Smooth muscle cell (in vitro differentiated cells): ENCODE measurements at regions not wholly inside any gene's neighbourhood (a gene's known extent, or its start where the extent isn't known, plus 50 kb on each side); places are given as distances from the start of the nearest gene placed in this dataset.
A peak's percentile ranks its signal among the peaks of the same experiment; 100 is the strongest.

Experiments
- DNase-seq: peaks from one replicate; lab custom pipeline; 2025; ENCODE audit not compliant: unreplicated experiment; lab: John Stamatoyannopoulos, UW
- H2AFZ ChIP-seq: fragments of 200-600 bp; sonication (generic); 2 replicates; pipeline ENCODE4 v1.6.0; 2016; ENCODE audit warnings: antibody characterized with exemption, low read depth, mild to moderate bottlenecking
- H3F3A ChIP-seq: fragments of 200-600 bp; sonication (generic); 2 replicates; pipeline ENCODE4 v1.6.0; 2017; ENCODE audit warnings: antibody characterized with exemption, low read depth
- H3K27ac ChIP-seq: fragments of 200-600 bp; sonication (generic); 2 replicates; pipeline ENCODE4 v1.5.1; 2016; ENCODE audit warnings: low read depth, mild to moderate bottlenecking
- H3K27me3 ChIP-seq: fragments of 200-600 bp; sonication (generic); 2 replicates; pipeline ENCODE4 v1.6.1; 2016; ENCODE audit warnings: low read depth, mild to moderate bottlenecking
- H3K36me3 ChIP-seq: fragments of 200-600 bp; sonication (generic); 2 replicates; pipeline ENCODE4 v1.5.1; 2016; ENCODE audit warnings: low read depth
- H3K4me1 ChIP-seq: fragments of 200-600 bp; sonication (generic); 2 replicates; pipeline ENCODE4 v1.5.1; 2016; ENCODE audit warnings: low read depth
- H3K4me2 ChIP-seq: fragments of 200-600 bp; sonication (generic); 2 replicates; pipeline ENCODE4 v1.6.0; 2016; ENCODE audit warnings: mild to moderate bottlenecking
- H3K4me3 ChIP-seq: fragments of 200-600 bp; sonication (generic); 2 replicates; pipeline ENCODE4 v1.5.1; 2016; ENCODE audit warnings: mild to moderate bottlenecking
- H3K79me2 ChIP-seq: fragments of 200-600 bp; sonication (generic); 2 replicates; pipeline ENCODE4 v1.6.0; 2016; ENCODE audit warnings: low read depth, mild to moderate bottlenecking
- H3K9ac ChIP-seq: fragments of 200-600 bp; sonication (generic); 2 replicates; pipeline ENCODE4 v1.6.0; 2016; ENCODE audit warnings: low read depth
- H3K9me3 ChIP-seq: fragments of 200-600 bp; sonication (generic); replicated peaks from 2 replicates; pipeline ENCODE4 v1.5.1; 2016; ENCODE audit warnings: low read depth
- H4K20me1 ChIP-seq: fragments of 200-600 bp; sonication (generic); 2 replicates; pipeline ENCODE4 v1.6.0; 2016; ENCODE audit warnings: low read depth
- WGBS: methylation state at CpG from one replicate; pipeline ENCODE4 v1.1.7; 2016; ENCODE audit warnings: low lambda C conversion rate; 5-methylcytosine and 5-hydroxymethylcytosine counted together
- TF ChIP-seq, protein P1 (sequence below): fragments of 200-600 bp; sonication (generic); IDR thresholded peaks from 2 replicates; pipeline ENCODE4 v1.5.1; 2017; ENCODE audit warnings: borderline replicate concordance, mild to moderate bottlenecking, antibody characterized with exemption; ENCODE audit not compliant: insufficient read depth, poor library complexity, severe bottlenecking

DNA sequence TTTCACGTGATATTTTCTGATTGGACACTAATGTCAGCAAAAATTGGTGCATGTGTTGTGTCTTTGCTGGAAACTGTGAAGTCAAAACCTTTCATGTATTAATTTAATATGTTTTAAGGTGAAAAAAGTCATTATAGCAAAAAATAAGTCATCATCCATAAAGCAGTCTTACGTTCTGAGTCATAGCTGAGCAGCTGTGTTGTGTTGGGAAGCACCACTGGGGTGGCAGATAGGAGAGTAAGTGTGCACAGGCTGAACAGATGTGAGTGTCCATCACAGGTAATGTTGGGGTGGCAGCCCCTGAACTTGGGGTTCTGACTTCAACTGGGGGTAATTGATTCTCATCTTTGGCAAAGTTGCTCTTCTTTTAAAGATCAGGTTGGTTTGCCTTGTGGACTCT lies 156.8 kb downstream of the NXNL2 start:
- no peak for DNase-seq
- Histone ChIP-seq H3K36me3 (no peaks in the 10 kb centered on the region), H3K79me2 (no peaks in the 10 kb centered on the region), H3K4me1 (no peaks in the 10 kb centered on the region), H3K9me3 (peaks cover 6% of the 10 kb centered on the region), H2AFZ (no peak overlapping the region), H3K9ac (no peak overlapping the region), H4K20me1 (no peaks in the 10 kb centered on the region), H3K27ac (peak overlapping the region; percentile 21), H3F3A (peaks cover 5% of the 10 kb centered on the region), H3K27me3 (no peaks in the 10 kb centered on the region), H3K4me3 (no peak overlapping the region), H3K4me2 (no peak overlapping the region)
- TF ChIP-seq, protein P1, sequence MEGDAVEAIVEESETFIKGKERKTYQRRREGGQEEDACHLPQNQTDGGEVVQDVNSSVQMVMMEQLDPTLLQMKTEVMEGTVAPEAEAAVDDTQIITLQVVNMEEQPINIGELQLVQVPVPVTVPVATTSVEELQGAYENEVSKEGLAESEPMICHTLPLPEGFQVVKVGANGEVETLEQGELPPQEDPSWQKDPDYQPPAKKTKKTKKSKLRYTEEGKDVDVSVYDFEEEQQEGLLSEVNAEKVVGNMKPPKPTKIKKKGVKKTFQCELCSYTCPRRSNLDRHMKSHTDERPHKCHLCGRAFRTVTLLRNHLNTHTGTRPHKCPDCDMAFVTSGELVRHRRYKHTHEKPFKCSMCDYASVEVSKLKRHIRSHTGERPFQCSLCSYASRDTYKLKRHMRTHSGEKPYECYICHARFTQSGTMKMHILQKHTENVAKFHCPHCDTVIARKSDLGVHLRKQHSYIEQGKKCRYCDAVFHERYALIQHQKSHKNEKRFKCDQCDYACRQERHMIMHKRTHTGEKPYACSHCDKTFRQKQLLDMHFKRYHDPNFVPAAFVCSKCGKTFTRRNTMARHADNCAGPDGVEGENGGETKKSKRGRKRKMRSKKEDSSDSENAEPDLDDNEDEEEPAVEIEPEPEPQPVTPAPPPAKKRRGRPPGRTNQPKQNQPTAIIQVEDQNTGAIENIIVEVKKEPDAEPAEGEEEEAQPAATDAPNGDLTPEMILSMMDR = no peak
- WGBS = 77% methylated on average over 2 of the region's 2 CpGs

DNA sequence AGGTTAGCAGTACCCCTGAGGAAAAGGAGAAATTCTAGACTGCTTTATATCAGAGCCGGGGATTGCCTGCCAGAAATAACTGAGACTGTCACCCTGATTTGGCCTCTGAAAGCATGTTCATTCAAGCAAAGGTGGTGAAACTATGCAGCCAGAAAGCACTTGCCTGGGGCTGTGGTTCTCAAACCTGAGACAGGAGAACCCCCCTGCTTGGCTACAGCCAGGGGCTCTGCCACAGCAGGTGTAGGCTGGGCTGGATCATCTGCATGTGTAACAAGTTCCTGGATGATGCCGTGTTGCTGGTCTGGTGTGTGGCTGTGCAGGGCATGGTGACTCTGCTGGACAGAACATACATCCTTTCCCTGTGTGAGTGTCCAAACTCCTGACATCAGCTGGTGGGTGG lies 157.8 kb downstream of the NXNL2 start:
- no peaks in the 10 kb centered on the region for H3K79me2 ChIP-seq
- H3K4me1 ChIP-seq = no peaks in the 10 kb centered on the region
- no peak overlapping the region for H3K4me3 ChIP-seq
- H3K27ac ChIP-seq = peak overlapping the region; percentile 7
- peaks cover 6% of the 10 kb centered on the region for H3K9me3 ChIP-seq
- TF ChIP-seq, protein P1 = no peak
- no peak overlapping the region for H3K4me2 ChIP-seq
- H4K20me1 ChIP-seq = no peaks in the 10 kb centered on the region
- 76% methylated on average over 2 of the region's 2 CpGs for WGBS
- no peak overlapping the region for H3K9ac ChIP-seq
- H3K27me3 ChIP-seq = no peaks in the 10 kb centered on the region
- no peak for DNase-seq
- H2AFZ ChIP-seq = no peak overlapping the region
- no peaks in the 10 kb centered on the region for H3K36me3 ChIP-seq
- peaks cover 5% of the 10 kb centered on the region for H3F3A ChIP-seq

- H3K9me3 ChIP-seq = peaks cover 6% of the 10 kb centered on the region
- H3K4me1 ChIP-seq = no peaks in the 10 kb centered on the region
- H3K4me2 ChIP-seq = peak overlapping the region; percentile 28
- H3K9ac ChIP-seq = peak overlapping the region; percentile 0
- no peak for DNase-seq
- WGBS = 37% methylated on average over 12 of the region's 12 CpGs
- no peaks in the 10 kb centered on the region for H3K79me2 ChIP-seq
- peak overlapping the region; percentile 55 for H3K27ac ChIP-seq
- no peak overlapping the region for H3K4me3 ChIP-seq
- H4K20me1 ChIP-seq = no peaks in the 10 kb centered on the region
- H2AFZ ChIP-seq = no peak overlapping the region
- H3K36me3 ChIP-seq = no peaks in the 10 kb centered on the region
- no peaks in the 10 kb centered on the region for H3K27me3 ChIP-seq
- TF ChIP-seq, protein P1 = no peak
- peaks cover 5% of the 10 kb centered on the region for H3F3A ChIP-seq
These were observed 159.6 kb downstream of the NXNL2 start for GRCh38 chr9:88694625-88695024.

DNA sequence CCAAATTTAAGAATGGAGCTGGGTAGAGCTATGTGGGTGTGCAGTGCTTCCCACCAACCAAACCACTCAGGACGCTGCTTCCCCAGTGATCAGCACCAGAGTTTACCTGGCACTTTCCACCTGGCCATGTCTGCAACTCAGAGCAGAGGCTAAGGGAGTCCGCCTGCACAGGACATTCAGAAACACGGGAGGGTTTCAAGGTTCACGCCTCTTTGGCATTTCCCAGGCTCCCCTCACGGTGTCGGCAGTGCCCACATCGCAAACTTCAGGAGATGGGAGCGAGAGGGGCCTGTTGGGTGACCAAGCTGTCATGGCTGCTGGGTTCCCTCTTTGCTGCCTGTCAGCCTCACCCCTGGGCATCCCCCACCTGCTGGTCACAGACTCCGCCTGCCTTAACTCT lies 161.5 kb downstream of the NXNL2 start:
- H3K27ac ChIP-seq = no peak overlapping the region
- WGBS = 96% methylated on average over 9 of the region's 9 CpGs
- TF ChIP-seq, protein P1 = no peak
- no peak overlapping the region for H3K4me2 ChIP-seq
- no peak overlapping the region for H2AFZ ChIP-seq
- H3K27me3 ChIP-seq = no peaks in the 10 kb centered on the region
- no peaks in the 10 kb centered on the region for H3K4me1 ChIP-seq
- no peak overlapping the region for H3K9ac ChIP-seq
- peaks cover 6% of the 10 kb centered on the region for H3K9me3 ChIP-seq
- no peaks in the 10 kb centered on the region for H3K79me2 ChIP-seq
- H3K36me3 ChIP-seq = no peaks in the 10 kb centered on the region
- no peak for DNase-seq
- H3F3A ChIP-seq = peaks cover 5% of the 10 kb centered on the region
- H4K20me1 ChIP-seq = no peaks in the 10 kb centered on the region
- no peak overlapping the region for H3K4me3 ChIP-seq
